Esophagus squamous epithelium (tissue), 4 donors: ENCODE measurements at regions not wholly inside any gene's neighbourhood (a gene's known extent, or its start where the extent isn't known, plus 50 kb on each side); places are given as distances from the start of the nearest gene placed in this dataset.

Experiments
- POLR2A ChIP-seq, 4 donors: fragments of 450-650 bp; IDR thresholded peaks; one replicate each; pipeline ENCODE4 v1.6.1; 2017; ENCODE audit warnings: antibody characterized with exemption in 4 of 4, mild to moderate bottlenecking in 4 of 4, moderate library complexity in 3 of 4
- TF ChIP-seq, protein P1 (sequence below), 6 experiments: fragments of 450-650 bp in 4 of 6; fragments of 200-600 bp in 2 of 6; sonication (generic) in 2 of 6; IDR thresholded peaks; one replicate each; pipeline ENCODE4 v1.5.1; 2016 to 2019; ENCODE audit warnings: antibody characterized with exemption in 6 of 6, mild to moderate bottlenecking in 4 of 6, moderate library complexity in 4 of 6

GRCh38 chrX:65406532-65406931 is 128.1 kb downstream of the LAS1L start:
- TF ChIP-seq, protein P1, sequence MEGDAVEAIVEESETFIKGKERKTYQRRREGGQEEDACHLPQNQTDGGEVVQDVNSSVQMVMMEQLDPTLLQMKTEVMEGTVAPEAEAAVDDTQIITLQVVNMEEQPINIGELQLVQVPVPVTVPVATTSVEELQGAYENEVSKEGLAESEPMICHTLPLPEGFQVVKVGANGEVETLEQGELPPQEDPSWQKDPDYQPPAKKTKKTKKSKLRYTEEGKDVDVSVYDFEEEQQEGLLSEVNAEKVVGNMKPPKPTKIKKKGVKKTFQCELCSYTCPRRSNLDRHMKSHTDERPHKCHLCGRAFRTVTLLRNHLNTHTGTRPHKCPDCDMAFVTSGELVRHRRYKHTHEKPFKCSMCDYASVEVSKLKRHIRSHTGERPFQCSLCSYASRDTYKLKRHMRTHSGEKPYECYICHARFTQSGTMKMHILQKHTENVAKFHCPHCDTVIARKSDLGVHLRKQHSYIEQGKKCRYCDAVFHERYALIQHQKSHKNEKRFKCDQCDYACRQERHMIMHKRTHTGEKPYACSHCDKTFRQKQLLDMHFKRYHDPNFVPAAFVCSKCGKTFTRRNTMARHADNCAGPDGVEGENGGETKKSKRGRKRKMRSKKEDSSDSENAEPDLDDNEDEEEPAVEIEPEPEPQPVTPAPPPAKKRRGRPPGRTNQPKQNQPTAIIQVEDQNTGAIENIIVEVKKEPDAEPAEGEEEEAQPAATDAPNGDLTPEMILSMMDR (IDR thresholded peaks at IDR 0.05): no peak
- TF ChIP-seq POLR2A (IDR thresholded peaks at IDR 0.05): no peak
